ENCODE measurements at regions not wholly inside any gene's neighbourhood (a gene's known extent, or its start where the extent isn't known, plus 50 kb on each side); places are given as distances from the start of the nearest gene placed in this dataset.

DNA sequence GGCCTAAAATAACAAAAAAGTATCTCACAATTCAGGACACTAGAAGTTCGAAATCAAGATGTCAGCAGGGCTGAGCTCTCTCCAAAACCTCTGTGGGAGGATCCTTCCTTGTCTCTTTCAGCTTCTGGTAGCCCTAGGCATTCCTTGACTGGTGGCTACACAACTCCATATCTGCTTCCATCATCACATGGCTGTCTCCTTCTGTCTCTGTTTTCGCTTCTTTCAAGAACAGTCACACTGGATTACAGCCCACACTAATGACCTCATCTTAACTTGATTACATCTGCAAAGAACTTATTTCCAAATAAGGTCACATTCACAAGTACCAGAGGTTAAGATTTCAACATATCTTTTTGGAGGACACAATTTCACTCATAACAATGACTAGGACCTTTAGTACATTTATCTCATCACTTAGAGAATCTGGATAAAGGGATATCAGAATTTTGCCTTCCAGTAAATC lies 275.2 kb downstream of the IRS1 start:
- intact Hi-C loops (cut with micrococcal nuclease) = no loop called here
- Histone ChIP-seq H3K27ac (replicated peaks) (no peak overlapping the region), H3K4me1 (no peaks in the 10 kb centered on the region), H3K36me3 (no peaks in the 10 kb centered on the region), H3K27me3 (ENCODE audit: low read depth) (no peaks in the 10 kb centered on the region), H3K4me3 (no peak overlapping the region), H3K9me3 (replicated peaks) (peaks cover 6% of the 10 kb centered on the region)
- TF ChIP-seq, protein P1, sequence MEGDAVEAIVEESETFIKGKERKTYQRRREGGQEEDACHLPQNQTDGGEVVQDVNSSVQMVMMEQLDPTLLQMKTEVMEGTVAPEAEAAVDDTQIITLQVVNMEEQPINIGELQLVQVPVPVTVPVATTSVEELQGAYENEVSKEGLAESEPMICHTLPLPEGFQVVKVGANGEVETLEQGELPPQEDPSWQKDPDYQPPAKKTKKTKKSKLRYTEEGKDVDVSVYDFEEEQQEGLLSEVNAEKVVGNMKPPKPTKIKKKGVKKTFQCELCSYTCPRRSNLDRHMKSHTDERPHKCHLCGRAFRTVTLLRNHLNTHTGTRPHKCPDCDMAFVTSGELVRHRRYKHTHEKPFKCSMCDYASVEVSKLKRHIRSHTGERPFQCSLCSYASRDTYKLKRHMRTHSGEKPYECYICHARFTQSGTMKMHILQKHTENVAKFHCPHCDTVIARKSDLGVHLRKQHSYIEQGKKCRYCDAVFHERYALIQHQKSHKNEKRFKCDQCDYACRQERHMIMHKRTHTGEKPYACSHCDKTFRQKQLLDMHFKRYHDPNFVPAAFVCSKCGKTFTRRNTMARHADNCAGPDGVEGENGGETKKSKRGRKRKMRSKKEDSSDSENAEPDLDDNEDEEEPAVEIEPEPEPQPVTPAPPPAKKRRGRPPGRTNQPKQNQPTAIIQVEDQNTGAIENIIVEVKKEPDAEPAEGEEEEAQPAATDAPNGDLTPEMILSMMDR (IDR thresholded peaks at IDR 0.05; ENCODE audit: borderline replicate concordance) = no peak
- DNase-seq = no peak

DNA sequence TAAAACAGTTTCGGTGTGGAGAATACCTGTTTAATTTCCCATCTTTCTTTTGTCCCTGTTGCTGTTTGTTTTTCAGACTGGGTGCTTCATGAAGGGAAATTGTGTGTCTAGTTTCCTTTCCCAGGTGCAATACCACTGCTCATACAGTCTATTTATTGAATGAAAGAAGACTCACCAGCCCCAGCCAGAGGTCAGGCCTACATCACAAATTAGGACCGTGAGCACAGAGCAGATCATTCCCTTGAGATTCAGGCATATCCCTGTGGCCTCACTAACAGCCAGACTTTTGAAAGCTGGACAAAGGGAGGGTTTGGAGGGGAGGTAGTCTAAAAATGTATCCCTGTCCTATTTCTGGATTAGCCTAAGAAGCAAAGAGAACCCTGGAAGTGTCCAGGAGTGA lies 278.9 kb downstream of the IRS1 start:
- TF ChIP-seq, protein P1 (IDR thresholded peaks at IDR 0.05; ENCODE audit: borderline replicate concordance) = no peak
- Histone ChIP-seq H3K36me3 (no peaks in the 10 kb centered on the region), H3K4me3 (no peak overlapping the region), H3K4me1 (no peaks in the 10 kb centered on the region), H3K9me3 (replicated peaks) (peaks cover 13% of the 10 kb centered on the region), H3K27me3 (ENCODE audit: low read depth) (no peaks in the 10 kb centered on the region), H3K27ac (replicated peaks) (no peak overlapping the region)
- DNase-seq = no peak
- intact Hi-C loops (cut with micrococcal nuclease) = no loop called here

DNA sequence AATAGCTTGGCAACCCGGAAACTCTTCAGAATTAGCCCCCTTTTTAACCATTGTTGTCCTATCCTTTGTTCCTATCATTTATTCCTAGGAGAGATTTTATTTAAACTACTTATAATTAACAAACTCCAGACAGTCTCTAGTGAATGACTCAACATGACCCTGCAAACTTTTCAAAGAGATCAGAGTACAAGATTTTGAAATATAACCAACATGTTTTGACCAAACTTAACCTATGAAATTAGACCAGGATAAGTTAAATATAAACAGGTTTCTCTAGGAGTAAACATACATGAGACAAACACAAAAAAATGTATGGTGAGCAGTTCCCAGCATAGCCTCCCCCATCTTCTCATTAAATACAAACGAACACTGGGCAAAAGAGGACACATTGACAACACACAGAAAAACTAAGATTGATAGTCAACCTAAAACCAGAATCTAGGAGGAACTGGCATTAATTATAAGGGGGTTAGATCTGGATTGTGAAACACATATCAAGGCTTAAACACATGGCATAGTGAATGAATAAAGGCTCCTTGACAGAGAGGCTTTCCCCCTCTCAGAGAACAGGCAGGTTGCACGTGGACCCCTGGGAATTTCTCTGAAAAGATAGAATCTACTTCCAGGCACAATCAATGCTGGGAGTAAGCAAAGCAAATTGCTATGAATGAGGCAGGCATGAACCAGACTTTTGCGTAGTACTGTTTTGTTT lies 284.1 kb downstream of the IRS1 start:
- Histone ChIP-seq H3K36me3 (no peaks in the 10 kb centered on the region), H3K27me3 (ENCODE audit: low read depth) (no peaks in the 10 kb centered on the region), H3K4me3 (no peak overlapping the region), H3K27ac (replicated peaks) (no peak overlapping the region), H3K4me1 (no peaks in the 10 kb centered on the region), H3K9me3 (replicated peaks) (peaks cover 6% of the 10 kb centered on the region)
- intact Hi-C loops (cut with micrococcal nuclease) = no loop called here
- TF ChIP-seq, protein P1 (IDR thresholded peaks at IDR 0.05; ENCODE audit: borderline replicate concordance) = no peak
- no peak for DNase-seq

DNA sequence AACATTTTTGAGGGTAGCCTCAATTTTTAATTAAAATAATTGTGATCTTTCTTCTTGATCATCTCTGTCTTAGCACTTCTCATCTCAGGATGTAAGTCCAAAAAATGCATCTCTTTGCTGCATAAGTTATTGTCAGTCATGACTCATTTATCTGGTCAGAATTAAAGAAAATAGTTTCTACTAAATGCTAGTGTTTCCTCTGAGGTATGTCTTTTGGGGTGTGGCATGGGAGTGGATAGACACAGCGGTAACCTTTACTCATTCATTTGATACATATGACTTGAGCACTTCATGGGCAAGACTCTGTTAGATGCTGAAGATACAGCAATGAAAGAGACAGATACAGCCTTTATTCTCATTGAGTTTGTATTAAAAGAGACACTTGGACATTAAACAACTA lies 284.7 kb downstream of the IRS1 start:
- Histone ChIP-seq H3K27ac (replicated peaks) (no peak overlapping the region), H3K4me3 (no peak overlapping the region), H3K9me3 (replicated peaks) (peaks cover 6% of the 10 kb centered on the region), H3K4me1 (no peaks in the 10 kb centered on the region), H3K36me3 (no peaks in the 10 kb centered on the region), H3K27me3 (ENCODE audit: low read depth) (no peaks in the 10 kb centered on the region)
- intact Hi-C loops (cut with micrococcal nuclease) = no loop called here
- TF ChIP-seq, protein P1 (IDR thresholded peaks at IDR 0.05; ENCODE audit: borderline replicate concordance) = no peak
- no peak for DNase-seq

DNA sequence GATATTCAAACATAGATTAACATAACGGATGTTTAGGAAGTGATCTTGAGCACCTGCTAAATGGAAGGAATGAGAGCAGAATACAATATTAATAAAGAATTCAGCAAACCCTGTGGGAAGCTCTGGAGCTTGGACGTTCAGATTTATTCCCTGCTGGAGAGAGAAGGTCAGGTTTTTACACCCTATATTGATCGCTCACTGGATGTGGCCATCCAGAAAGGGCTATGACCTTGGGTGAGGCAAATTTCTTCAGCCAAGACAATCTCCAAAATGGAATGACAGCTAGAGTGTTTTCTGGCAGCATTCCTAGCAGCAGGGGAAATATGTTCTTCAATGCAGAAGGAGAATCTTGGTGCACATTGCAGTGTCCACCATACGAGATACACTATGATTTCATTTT lies 288.3 kb downstream of the IRS1 start:
- Histone ChIP-seq H3K36me3 (no peaks in the 10 kb centered on the region), H3K27ac (replicated peaks) (no peak overlapping the region), H3K4me1 (no peaks in the 10 kb centered on the region), H3K4me3 (no peak overlapping the region), H3K9me3 (replicated peaks) (no peaks in the 10 kb centered on the region), H3K27me3 (ENCODE audit: low read depth) (no peaks in the 10 kb centered on the region)
- no peak for DNase-seq
- intact Hi-C loops (cut with micrococcal nuclease) = no loop called here
- TF ChIP-seq, protein P1 (IDR thresholded peaks at IDR 0.05; ENCODE audit: borderline replicate concordance) = no peak

Data from left ventricle myocardium inferior (tissue), 1 donor.